ENCODE measurements at regions not wholly inside any gene's neighbourhood (a gene's known extent, or its start where the extent isn't known, plus 50 kb on each side); places are given as distances from the start of the nearest gene placed in this dataset.

DNA sequence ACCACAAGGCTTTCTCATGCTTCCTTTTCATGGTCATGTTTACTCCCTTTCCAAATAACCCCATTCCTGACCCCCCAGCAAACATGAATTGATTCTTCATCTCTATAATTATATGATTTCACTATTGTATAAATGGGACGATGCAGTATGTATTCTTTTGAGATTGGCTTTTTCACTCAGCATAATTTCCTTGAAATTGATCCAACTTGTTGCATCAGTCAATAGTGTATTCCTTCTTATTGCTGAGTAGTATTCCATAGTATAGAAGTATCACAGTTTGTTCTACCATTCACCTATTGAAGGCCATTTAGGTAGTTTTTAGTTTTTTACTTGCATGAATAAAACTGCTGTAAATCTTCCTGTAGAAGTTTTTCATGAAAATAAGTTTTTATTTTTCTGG, 264.7 kb downstream of the BAMBI start:
- TF ChIP-seq ZFP41 (tag by site-specific recombination; IDR thresholded peaks at IDR 0.05; ENCODE audit: borderline replicate concordance), result no peak
- no peak for TF ChIP-seq CTCF (tag by site-specific recombination; IDR thresholded peaks at IDR 0.05)
